Mesendoderm (in vitro differentiated cells): ENCODE measurements at regions not wholly inside any gene's neighbourhood (a gene's known extent, or its start where the extent isn't known, plus 50 kb on each side); places are given as distances from the start of the nearest gene placed in this dataset.
"Not testable (repeated sequence)": the region's sequence is repeated elsewhere in the genome, so short reads cannot be mapped to it uniquely, and the experiment has no call there.

Experiments used
- DNase-seq: peaks from one replicate; pipeline ENCODE4 v3.0.0; 2013
- H2AK5ac ChIP-seq: 2 replicates; pipeline ENCODE4 v1.6.1; 2013; ENCODE audit warnings: low read length, inconsistent platforms
- H2BK120ac ChIP-seq: 2 replicates; pipeline ENCODE4 v1.6.1; 2013; ENCODE audit warnings: low read depth, mild to moderate bottlenecking, low read length, moderate library complexity, mixed read lengths
- H2BK15ac ChIP-seq: replicated peaks from 2 replicates; pipeline ENCODE4 v1.6.1; 2013; ENCODE audit warnings: low read depth, mild to moderate bottlenecking, moderate library complexity
- H2BK5ac ChIP-seq: 2 replicates; pipeline ENCODE4 v1.6.1; 2013; ENCODE audit warnings: low read length, inconsistent platforms
- H3K18ac ChIP-seq: 2 replicates; pipeline ENCODE4 v1.6.1; 2013; ENCODE audit warnings: mild to moderate bottlenecking, low read length, mixed read lengths
- H3K23ac ChIP-seq: one replicate; pipeline ENCODE4 v1.6.1; 2013; ENCODE audit warnings: low read length
- H3K27ac ChIP-seq: 2 replicates; pipeline ENCODE4 v1.5.1; 2013; ENCODE audit warnings: low read depth, mild to moderate bottlenecking, inconsistent platforms, low read length, moderate library complexity
- H3K27me3 ChIP-seq: 2 replicates; pipeline ENCODE4 v1.6.1; 2013; ENCODE audit warnings: low read length, control low read depth, mild to moderate bottlenecking, inconsistent platforms; ENCODE audit not compliant: insufficient read depth, poor library complexity
- H3K36me3 ChIP-seq: 2 replicates; pipeline ENCODE4 v1.6.1; 2013; ENCODE audit warnings: low read length, inconsistent platforms; ENCODE audit not compliant: control insufficient read depth, insufficient read depth
- H3K4ac ChIP-seq: one replicate; pipeline ENCODE4 v1.6.1; 2013; ENCODE audit warnings: low read depth, mild to moderate bottlenecking, low read length, moderate library complexity
- H3K4me1 ChIP-seq: 2 replicates; pipeline ENCODE4 v1.6.1; 2013; ENCODE audit warnings: low read depth, low read length, inconsistent platforms; ENCODE audit not compliant: control insufficient read depth
- H3K4me2 ChIP-seq: 2 replicates; pipeline ENCODE4 v1.6.1; 2013; ENCODE audit warnings: low read length
- H3K4me3 ChIP-seq: 2 replicates; pipeline ENCODE4 v1.5.1; 2013; ENCODE audit warnings: mild to moderate bottlenecking, low read length
- H3K56ac ChIP-seq: one replicate; pipeline ENCODE4 v1.6.1; 2013; ENCODE audit warnings: low read length
- H3K79me1 ChIP-seq: 2 replicates; pipeline ENCODE4 v1.6.1; 2013; ENCODE audit warnings: low read length, inconsistent platforms
- H3K79me2 ChIP-seq: 2 replicates; pipeline ENCODE4 v1.6.1; 2013; ENCODE audit warnings: mild to moderate bottlenecking, low read length; ENCODE audit not compliant: control insufficient read depth, insufficient read depth
- H3K9ac ChIP-seq: 2 replicates; pipeline ENCODE4 v1.6.1; 2013; ENCODE audit warnings: low read length, inconsistent platforms
- H4K5ac ChIP-seq: one replicate; pipeline ENCODE4 v1.6.1; 2013; ENCODE audit warnings: low read length
- H4K8ac ChIP-seq: one replicate; pipeline ENCODE4 v1.6.1; 2013; ENCODE audit warnings: low read depth, mild to moderate bottlenecking, control low read depth, low read length, moderate library complexity
- whole genome bisulfite sequencing: extraction: QIAGEN DNeasy Blood & Tissue Kit; methylation state at CpG from one replicate; pipeline ENCODE4 v1.1.7; 2013; ENCODE audit warnings: low lambda C conversion rate, missing lambda C conversion rate; ENCODE audit not compliant: insufficient coverage; ENCODE audit errors: extremely low coverage; 5-methylcytosine and 5-hydroxymethylcytosine counted together

GRCh38 chr7:152541892-152542291, 106.1 kb upstream of the KMT2C start:
- Histone ChIP-seq H2BK120ac (no peak overlapping the region), H3K18ac (no peak overlapping the region), H3K4me1 (no peaks in the 10 kb centered on the region), H4K5ac (no peak overlapping the region), H2BK5ac (no peak overlapping the region), H3K27ac (no peak overlapping the region), H3K23ac (no peak overlapping the region), H3K4me3 (no peak overlapping the region), H4K8ac (no peak overlapping the region), H2BK15ac (no peak overlapping the region), H3K79me1 (no peaks in the 10 kb centered on the region), H3K36me3 (no peaks in the 10 kb centered on the region), H3K79me2 (no peaks in the 10 kb centered on the region), H3K9ac (no peak overlapping the region), H3K4me2 (no peak overlapping the region), H3K27me3 (no peaks in the 10 kb centered on the region), H3K4ac (no peak overlapping the region), H2AK5ac (no peak overlapping the region), H3K56ac (no peak overlapping the region)
- DNase-seq = no peak
- WGBS = no CpG with 5 or more reads among the region's 5 CpGs

GRCh38 chr7:152539190-152539495, 103.3 kb upstream of the KMT2C start:
- H3K18ac ChIP-seq, H3K56ac ChIP-seq, H3K4me2 ChIP-seq, H3K4me3 ChIP-seq, H3K9ac ChIP-seq, H2BK5ac ChIP-seq, DNase-seq, H3K27ac ChIP-seq, H3K4ac ChIP-seq, H3K23ac ChIP-seq, H2AK5ac ChIP-seq, H3K79me1 ChIP-seq, H3K27me3 ChIP-seq, H3K36me3 ChIP-seq, H3K4me1 ChIP-seq, H4K8ac ChIP-seq, H4K5ac ChIP-seq, H2BK15ac ChIP-seq, H2BK120ac ChIP-seq, H3K79me2 ChIP-seq: not testable (repeated sequence)
- WGBS = no CpG with 5 or more reads among the region's 17 CpGs

- H4K5ac ChIP-seq = not testable (repeated sequence)
- WGBS = no CpG with 5 or more reads among the region's 46 CpGs
These were observed 102.8 kb upstream of the KMT2C start for GRCh38 chr7:152538346-152539189.

GRCh38 chr7:152537639-152538038, 101.8 kb upstream of the KMT2C start:
- H3K27ac ChIP-seq = no peak overlapping the region
- H3K9ac ChIP-seq = no peak overlapping the region
- H3K27me3 ChIP-seq = no peaks in the 10 kb centered on the region
- no peaks in the 10 kb centered on the region for H3K79me1 ChIP-seq
- no peak overlapping the region for H4K5ac ChIP-seq
- no peak overlapping the region for H3K23ac ChIP-seq
- no peak overlapping the region for H3K4ac ChIP-seq
- DNase-seq = no peak
- no peak overlapping the region for H2BK120ac ChIP-seq
- no peak overlapping the region for H3K4me2 ChIP-seq
- H3K18ac ChIP-seq = no peak overlapping the region
- no peak overlapping the region for H4K8ac ChIP-seq
- no CpG with 5 or more reads among the region's 4 CpGs for WGBS
- no peak overlapping the region for H3K56ac ChIP-seq
- H3K36me3 ChIP-seq = no peaks in the 10 kb centered on the region
- no peaks in the 10 kb centered on the region for H3K4me1 ChIP-seq
- H3K4me3 ChIP-seq = no peak overlapping the region
- H2AK5ac ChIP-seq = no peak overlapping the region
- H2BK15ac ChIP-seq = no peak overlapping the region
- H3K79me2 ChIP-seq = no peaks in the 10 kb centered on the region
- no peak overlapping the region for H2BK5ac ChIP-seq

More at GRCh38 chr7:152538346-152539189, 102.8 kb upstream of the KMT2C start:
- H3K79me2 ChIP-seq, H3K36me3 ChIP-seq, H3K79me1 ChIP-seq, H3K4me3 ChIP-seq, H4K8ac ChIP-seq, H3K18ac ChIP-seq, DNase-seq, H3K4me1 ChIP-seq, H2BK5ac ChIP-seq, H3K27ac ChIP-seq, H3K23ac ChIP-seq, H2BK15ac ChIP-seq, H3K4me2 ChIP-seq, H3K9ac ChIP-seq, H3K56ac ChIP-seq, H2BK120ac ChIP-seq, H3K27me3 ChIP-seq, H2AK5ac ChIP-seq, H3K4ac ChIP-seq: not testable (repeated sequence)

GRCh38 chr7:152528612-152529011, 92.8 kb upstream of the KMT2C start:
- Histone ChIP-seq H3K4me3 (no peak overlapping the region), H3K4me1 (no peaks in the 10 kb centered on the region), H4K5ac (no peak overlapping the region), H3K36me3 (no peaks in the 10 kb centered on the region), H3K23ac (no peak overlapping the region), H3K4me2 (no peak overlapping the region), H3K79me2 (no peaks in the 10 kb centered on the region), H2AK5ac (no peak overlapping the region), H2BK15ac (no peak overlapping the region), H3K56ac (no peak overlapping the region), H3K79me1 (no peaks in the 10 kb centered on the region), H3K4ac (no peak overlapping the region), H2BK120ac (no peak overlapping the region), H3K9ac (no peak overlapping the region), H2BK5ac (no peak overlapping the region), H3K27me3 (no peaks in the 10 kb centered on the region), H4K8ac (no peak overlapping the region), H3K18ac (no peak overlapping the region), H3K27ac (no peak overlapping the region)
- DNase-seq = no peak
- no CpG with 5 or more reads among the region's 6 CpGs for WGBS

GRCh38 chr7:152527610-152528032, 91.8 kb upstream of the KMT2C start:
- Histone ChIP-seq H4K5ac (no peak overlapping the region), H2AK5ac (no peak overlapping the region), H3K4me2 (no peak overlapping the region), H3K27ac (no peak overlapping the region), H3K18ac (no peak overlapping the region), H3K79me2 (no peaks in the 10 kb centered on the region), H3K4me3 (no peak overlapping the region), H2BK5ac (no peak overlapping the region), H2BK15ac (no peak overlapping the region), H3K27me3 (no peaks in the 10 kb centered on the region), H3K36me3 (no peaks in the 10 kb centered on the region), H3K4me1 (peaks cover 1% of the 10 kb centered on the region), H3K79me1 (no peaks in the 10 kb centered on the region), H3K9ac (no peak overlapping the region), H2BK120ac (no peak overlapping the region), H4K8ac (no peak overlapping the region), H3K56ac (no peak overlapping the region), H3K23ac (no peak overlapping the region), H3K4ac (no peak overlapping the region)
- WGBS = no CpG with 5 or more reads among the region's 7 CpGs
- no peak for DNase-seq
